ENCODE measurements at regions not wholly inside any gene's neighbourhood (a gene's known extent, or its start where the extent isn't known, plus 50 kb on each side); places are given as distances from the start of the nearest gene placed in this dataset.

DNA sequence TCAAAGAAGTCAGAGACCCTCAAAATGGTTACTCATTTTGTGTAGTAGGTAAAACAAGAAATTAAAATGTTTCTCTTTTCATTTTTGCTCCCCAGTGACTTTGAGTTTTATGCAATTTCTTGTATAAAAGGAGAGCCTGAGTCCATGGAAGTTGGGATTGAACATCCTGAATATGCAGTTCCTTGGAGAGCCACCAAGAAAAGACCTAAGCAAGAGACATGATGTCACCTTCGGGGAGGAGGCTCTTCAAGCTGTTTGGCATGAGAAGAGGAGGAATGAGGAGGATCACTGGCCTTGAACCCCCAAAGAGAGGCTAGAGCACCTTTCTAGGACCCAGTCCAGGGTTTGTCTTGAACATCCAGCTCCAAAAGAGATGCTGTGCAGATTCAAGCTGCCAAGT is 62.3 kb upstream of the CALM2 start:
- DNase-seq (ENCODE audit: low spot score): no peak

DNA sequence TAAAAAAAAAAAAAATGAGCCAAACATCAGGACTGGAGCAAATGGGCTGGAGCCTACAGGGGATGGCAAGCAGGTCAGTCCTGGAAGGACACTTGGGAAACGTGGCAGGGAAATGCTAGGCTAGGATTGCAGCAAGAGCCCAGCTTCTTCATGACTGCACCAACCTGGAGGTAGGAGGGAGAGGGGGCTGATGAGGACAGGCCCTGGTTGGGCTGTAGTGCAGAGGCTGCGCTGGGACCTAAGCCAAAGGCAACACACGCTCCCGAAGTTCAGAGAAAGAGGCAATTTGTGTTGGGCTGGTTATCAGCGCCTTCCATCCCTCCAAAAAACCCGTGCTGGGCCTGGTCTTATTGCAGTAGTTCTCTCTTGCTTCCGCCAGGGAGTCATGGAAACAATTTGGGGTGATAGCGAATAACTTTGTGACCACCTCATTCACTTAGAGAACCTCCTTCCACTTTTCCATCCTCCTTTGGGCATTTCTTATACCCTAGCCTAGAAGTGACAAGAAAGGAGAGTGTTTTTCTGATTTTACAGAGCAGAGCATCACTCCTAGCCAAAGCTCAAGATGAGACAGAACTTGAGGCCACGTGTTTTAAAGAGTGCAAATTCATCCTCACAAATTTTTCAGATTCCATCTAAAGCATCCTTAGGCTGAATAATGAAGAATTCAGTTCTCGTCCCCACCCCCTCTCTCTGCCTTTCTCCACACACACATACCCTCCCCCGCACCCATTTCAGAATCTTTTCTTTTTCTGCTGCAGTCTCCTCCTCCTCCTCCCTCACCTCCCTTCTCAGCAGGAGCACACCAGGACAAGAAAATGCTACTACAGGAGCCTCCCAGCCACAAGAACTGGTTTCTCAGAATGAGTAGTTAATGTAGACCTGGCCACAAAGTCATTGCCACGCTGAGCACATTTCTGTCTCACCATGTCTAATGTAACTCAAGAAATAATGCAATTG is 61.3 kb upstream of the CALM2 start:
- DNase-seq (ENCODE audit: low spot score): no peak

- DNase-seq (ENCODE audit: low spot score): no peak
Observed at GRCh38 chr2:47236503-47237215, 60.3 kb upstream of the CALM2 start.

GRCh38 chr2:47235132-47235531 is 58.8 kb upstream of the CALM2 start:
- no peak for DNase-seq (ENCODE audit: low spot score)

GRCh38 chr2:47234456-47234855 is 58.1 kb upstream of the CALM2 start:
- DNase-seq (ENCODE audit: low spot score): no peak

DNA sequence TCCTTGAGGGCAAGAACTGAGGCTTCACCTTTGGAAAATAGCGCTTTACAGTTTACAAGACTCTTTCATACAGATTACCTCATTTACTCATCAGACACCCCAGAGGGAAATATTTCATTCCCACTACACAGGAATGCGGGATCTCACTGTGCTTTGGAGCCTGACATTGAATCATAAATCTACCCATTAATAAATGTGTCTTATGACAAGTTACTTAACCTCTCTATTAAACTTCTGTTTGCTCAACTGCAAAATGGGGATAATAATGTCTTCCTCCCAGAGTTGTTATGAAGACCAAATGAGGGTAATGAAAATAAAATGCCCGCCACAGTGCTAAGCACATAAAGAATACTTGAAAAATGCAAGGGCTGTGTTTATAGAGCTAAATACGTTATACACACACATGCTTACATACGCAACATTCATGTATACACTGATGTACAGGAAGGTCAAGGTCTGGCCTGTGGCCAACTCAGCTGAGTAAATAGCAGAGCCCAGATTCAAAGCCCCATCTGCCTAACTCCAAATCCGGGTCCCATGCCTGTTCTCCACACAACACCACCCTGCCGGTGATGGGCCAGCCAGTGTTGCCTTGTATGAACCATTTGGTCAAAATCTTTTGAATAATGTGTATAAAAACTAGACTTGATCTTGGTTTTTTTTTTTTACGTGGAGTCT is 56.6 kb upstream of the CALM2 start:
- no peak for DNase-seq (ENCODE audit: low spot score)

DNA sequence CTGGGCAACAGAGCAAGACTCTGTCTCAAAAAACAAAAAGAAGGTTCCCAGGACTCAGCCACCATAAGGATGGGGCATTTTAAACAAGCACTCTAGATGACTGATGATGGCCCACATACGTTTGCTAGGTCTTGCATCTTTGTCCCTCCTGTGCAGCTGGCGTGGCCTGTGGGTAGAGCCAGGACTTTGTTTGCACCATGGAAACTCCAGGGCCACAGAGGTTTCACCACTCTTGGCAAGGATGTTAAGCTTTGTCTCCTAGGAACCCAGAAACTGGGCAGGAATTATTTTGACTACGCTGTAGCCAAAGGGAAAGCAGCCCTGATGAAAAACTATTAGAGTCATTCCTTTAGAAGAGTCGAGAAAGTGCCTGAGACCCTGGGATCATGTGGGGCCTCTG is 54.1 kb upstream of the CALM2 start:
- no peak for DNase-seq (ENCODE audit: low spot score)

- DNase-seq (ENCODE audit: low spot score): no peak
Observed at GRCh38 chr2:47227532-47228279, 51.4 kb upstream of the CALM2 start.

DNA sequence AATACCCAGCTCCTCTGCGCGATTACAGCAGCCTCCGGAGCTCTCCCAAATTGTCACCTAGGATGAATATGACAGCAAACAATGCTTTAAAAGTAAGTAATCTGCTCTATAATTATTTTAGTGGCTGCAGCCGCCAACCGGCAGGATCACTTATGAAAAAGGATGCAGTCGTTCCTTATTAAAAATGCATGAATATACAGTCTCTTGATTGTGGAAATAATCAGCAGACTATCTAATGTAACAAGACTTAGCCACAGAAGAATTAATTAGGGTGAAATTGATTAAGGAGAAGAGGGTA is 50.6 kb upstream of the CALM2 start:
- no peak for DNase-seq (ENCODE audit: low spot score)

DNA sequence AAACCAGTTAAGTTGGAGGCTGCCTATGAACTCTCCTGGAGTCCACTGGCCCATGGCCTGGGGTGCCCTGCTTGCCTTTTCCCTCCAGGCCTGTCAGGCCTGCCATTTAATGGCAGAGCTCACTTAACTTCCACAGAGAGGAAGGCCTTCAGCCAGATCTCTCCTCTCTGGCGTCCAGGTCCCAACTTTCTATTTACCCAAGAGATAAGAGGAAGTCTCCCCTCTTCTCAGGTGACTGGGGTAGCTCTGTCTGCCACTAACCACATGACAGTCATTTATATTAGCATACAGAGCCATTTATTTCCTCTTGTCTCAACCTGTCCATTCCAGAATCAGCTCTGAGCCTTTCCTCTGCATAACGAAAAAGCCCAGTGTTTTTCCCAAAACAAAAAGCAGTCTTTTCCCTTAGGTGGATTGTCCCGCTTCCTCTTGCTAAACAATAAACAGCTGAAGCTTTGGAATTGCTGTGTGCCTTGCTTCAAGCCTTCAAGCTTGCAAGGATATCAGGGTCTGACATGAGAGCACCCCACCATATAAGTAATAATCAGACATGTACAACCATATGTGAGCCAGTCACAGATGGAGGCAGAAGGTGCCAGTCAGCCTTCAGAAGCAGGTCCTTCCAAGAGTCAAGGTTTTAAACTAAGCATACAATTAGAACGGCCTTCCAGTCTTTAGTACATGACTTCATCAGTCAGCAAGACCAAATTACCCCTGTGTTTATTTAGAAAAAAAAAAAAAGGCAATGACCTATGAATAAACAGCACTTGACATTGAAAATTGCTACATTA is 50.0 kb upstream of the CALM2 start:
- no peak for DNase-seq (ENCODE audit: low spot score)

Measured in mesenteric fat pad (tissue), 1 donor.